ENCODE measurements at regions not wholly inside any gene's neighbourhood (a gene's known extent, or its start where the extent isn't known, plus 50 kb on each side); places are given as distances from the start of the nearest gene placed in this dataset.
"Not testable (repeated sequence)": the region's sequence is repeated elsewhere in the genome, so short reads cannot be mapped to it uniquely, and the experiment has no call there.

GRCh38 chr11:45000918-45001317, 50.2 kb upstream of the TP53I11 start:
- no peak for DNase-seq (ENCODE audit: low spot score)

GRCh38 chr11:45001466-45002165, 50.9 kb upstream of the TP53I11 start:
- no peak for DNase-seq (ENCODE audit: low spot score)

- DNase-seq (ENCODE audit: low spot score), result no peak
These were observed 54.4 kb upstream of the TP53I11 start for GRCh38 chr11:45005106-45005505.

- no peak for DNase-seq (ENCODE audit: low spot score)
These were observed 56.3 kb upstream of the TP53I11 start for GRCh38 chr11:45007011-45007410.

GRCh38 chr11:45015983-45016382, 65.3 kb upstream of the TP53I11 start:
- DNase-seq (ENCODE audit: low spot score), result not testable (repeated sequence)

- not testable (repeated sequence) for DNase-seq (ENCODE audit: low spot score)
These were observed 65.8 kb upstream of the TP53I11 start for GRCh38 chr11:45016446-45016845.

GRCh38 chr11:45017329-45017728, 66.6 kb upstream of the TP53I11 start:
- no peak for DNase-seq (ENCODE audit: low spot score)

GRCh38 chr11:45021001-45021400, 70.3 kb upstream of the TP53I11 start:
- no peak for DNase-seq (ENCODE audit: low spot score)

- no peak for DNase-seq (ENCODE audit: low spot score)
These were observed 71.0 kb upstream of the TP53I11 start for GRCh38 chr11:45021692-45022141.

GRCh38 chr11:45022294-45023064, 71.8 kb upstream of the TP53I11 start:
- DNase-seq (ENCODE audit: low spot score), result no peak

- no peak for DNase-seq (ENCODE audit: low spot score)
These were observed 72.3 kb upstream of the TP53I11 start for GRCh38 chr11:45023065-45023365.

- no peak for DNase-seq (ENCODE audit: low spot score)
These were observed 73.6 kb upstream of the TP53I11 start for GRCh38 chr11:45024316-45024715.

GRCh38 chr11:45024846-45025588, 74.3 kb upstream of the TP53I11 start:
- DNase-seq (ENCODE audit: low spot score), result no peak

GRCh38 chr11:45025716-45026492, 75.2 kb upstream of the TP53I11 start:
- DNase-seq (ENCODE audit: low spot score), result peak; percentile 53

GRCh38 chr11:45026835-45027234, 76.2 kb upstream of the TP53I11 start:
- DNase-seq (ENCODE audit: low spot score), result no peak

GRCh38 chr11:45027312-45027711, 76.6 kb upstream of the TP53I11 start:
- no peak for DNase-seq (ENCODE audit: low spot score)

GRCh38 chr11:45028911-45029682, 78.4 kb upstream of the TP53I11 start:
- DNase-seq (ENCODE audit: low spot score), result no peak

- no peak for DNase-seq (ENCODE audit: low spot score)
These were observed 80.1 kb upstream of the TP53I11 start for GRCh38 chr11:45030778-45031177.

GRCh38 chr11:45031912-45032519, 81.3 kb upstream of the TP53I11 start:
- peak; percentile 70 for DNase-seq (ENCODE audit: low spot score)

- DNase-seq (ENCODE audit: low spot score), result no peak
These were observed 84.7 kb upstream of the TP53I11 start for GRCh38 chr11:45035413-45035812.

- no peak for DNase-seq (ENCODE audit: low spot score)
These were observed 85.3 kb upstream of the TP53I11 start for GRCh38 chr11:45036010-45036409.
